B cell (primary cell): ENCODE measurements at regions not wholly inside any gene's neighbourhood (a gene's known extent, or its start where the extent isn't known, plus 50 kb on each side); places are given as distances from the start of the nearest gene placed in this dataset.

Experiments used
- ATAC-seq: fragments of 200-7000 bp; cut with Tn5 transposase; one replicate; pipeline ENCODE4 v1.10.0; 2021; ENCODE audit warnings: low read depth, mild to moderate bottlenecking, moderate number of reproducible peaks, moderate library complexity
- CTCF ChIA-PET: fragments of 350-600 bp; sonication (Branson Sonifier 250); formaldehyde crosslinking; loops from one replicate; lab custom pipeline; 2021; ENCODE audit warnings: antibody characterized with exemption, inconsistent platforms; lab: Charles Lee
- POLR2A ChIA-PET: fragments of 350-600 bp; sonication (Branson Sonifier 250); formaldehyde crosslinking; loops from one replicate; lab custom pipeline; 2021; ENCODE audit warnings: antibody characterized with exemption; lab: Charles Lee
- DNase-seq: peaks from one replicate; pipeline ENCODE4 v3.0.0; 2013
- H2AFZ ChIP-seq: 2 replicates; pipeline ENCODE4 v1.6.1; 2012; ENCODE audit warnings: mild to moderate bottlenecking, low read depth, low read length; ENCODE audit not compliant: insufficient read depth, poor library complexity, severe bottlenecking
- H3K27ac ChIP-seq, 2 donors: 1 replicate in 1 of 2; 2 replicates in 1 of 2; pipeline ENCODE4 v1.5.1; 2012 to 2013; ENCODE audit warnings: low read length in 2 of 2, mild to moderate bottlenecking in 2 of 2, moderate library complexity in 1 of 2
- H3K27me3 ChIP-seq, 4 experiments: fragments of 200-600 bp in 1 of 4; sonication (generic) in 1 of 4; replicated peaks in 1 of 4; 1 replicate in 2 of 4; 2 replicates in 2 of 4; pipeline versions ENCODE4 v1.6.1 to v1.7.0; 2013 to 2016; ENCODE audit warnings: low read length in 3 of 4, mild to moderate bottlenecking in 2 of 4, mixed read lengths in 1 of 4, moderate library complexity in 1 of 4; ENCODE audit not compliant: insufficient read depth in 4 of 4, control insufficient read depth in 3 of 4; ENCODE audit errors: control extremely low read depth in 1 of 4
- H3K36me3 ChIP-seq, 2 experiments: replicated peaks in 1 of 2; 1 replicate in 1 of 2; 2 replicates in 1 of 2; pipeline versions ENCODE4 v1.6.1 to v1.7.1; 2013; ENCODE audit warnings: low read length in 1 of 2; ENCODE audit not compliant: insufficient read depth in 2 of 2, control insufficient read depth in 1 of 2; ENCODE audit errors: control extremely low read depth in 1 of 2, extremely low read depth in 1 of 2
- H3K4me1 ChIP-seq, 2 donors: fragments of 200-600 bp in 1 of 2; sonication (generic) in 1 of 2; 1 replicate in 1 of 2; 2 replicates in 1 of 2; pipeline versions ENCODE4 v1.5.1 to v1.6.1; 2013 to 2017; ENCODE audit warnings: low read length in 2 of 2; ENCODE audit not compliant: control insufficient read depth in 2 of 2, insufficient read depth in 2 of 2
- H3K4me2 ChIP-seq: replicated peaks from 2 replicates; pipeline ENCODE3; 2012; ENCODE audit warnings: mild to moderate bottlenecking, low read depth, low read length; ENCODE audit not compliant: poor library complexity, severe bottlenecking
- H3K4me3 ChIP-seq, 5 experiments: fragments of 200-600 bp in 1 of 5; sonication (generic) in 1 of 5; 1 replicate in 3 of 5; 2 replicates in 2 of 5; pipeline versions ENCODE4 v1.5.1 to v1.7.0; 2011 to 2016; ENCODE audit warnings: low read length in 4 of 5, mild to moderate bottlenecking in 4 of 5, low read depth in 2 of 5, control low read depth in 1 of 5, moderate library complexity in 1 of 5; ENCODE audit not compliant: insufficient read depth in 1 of 5; ENCODE audit errors: control extremely low read depth in 1 of 5, extremely low read depth in 1 of 5
- H3K79me2 ChIP-seq: fragments of 200-600 bp; sonication (generic); one replicate; pipeline ENCODE4 v1.6.0; 2016; ENCODE audit warnings: low read length; ENCODE audit not compliant: control insufficient read depth, insufficient read depth
- H3K9ac ChIP-seq: fragments of 200-600 bp; sonication (generic); 2 replicates; pipeline ENCODE4 v1.6.1; 2017; ENCODE audit warnings: mild to moderate bottlenecking, low read length, moderate library complexity
- H3K9me3 ChIP-seq, 3 donors: one replicate each; pipeline versions ENCODE4 v1.6.1 to v1.7.1; 2013; ENCODE audit warnings: low read length in 2 of 3; ENCODE audit not compliant: control insufficient read depth in 2 of 3, insufficient read depth in 1 of 3; ENCODE audit errors: control extremely low read depth in 1 of 3
- H4K20me1 ChIP-seq: 2 replicates; pipeline ENCODE4 v1.6.0; 2012; ENCODE audit warnings: mild to moderate bottlenecking, low read length; ENCODE audit not compliant: insufficient read depth, control insufficient read depth, poor library complexity, severe bottlenecking
- H3K27ac Mint-ChIP-seq: one replicate; pipeline ENCODE4 v1.8.0; 2021; ENCODE audit warnings: mixed read lengths
- H3K27me3 Mint-ChIP-seq: one replicate; pipeline ENCODE4 v1.8.0; 2021; ENCODE audit warnings: mixed read lengths
- H3K4me1 Mint-ChIP-seq: one replicate; pipeline ENCODE4 v1.8.0; 2021; ENCODE audit warnings: mixed read lengths
- H3K4me3 Mint-ChIP-seq: one replicate; pipeline ENCODE4 v1.8.0; 2021; ENCODE audit warnings: mixed read lengths
- H3K9me3 Mint-ChIP-seq: one replicate; pipeline ENCODE4 v1.8.0; 2022; ENCODE audit warnings: mixed read lengths; ENCODE audit not compliant: insufficient read depth
- EZH2 ChIP-seq: IDR thresholded peaks from 2 replicates; pipeline ENCODE4 v1.6.1; 2012; ENCODE audit warnings: borderline replicate concordance, low read depth, mild to moderate bottlenecking, moderate library complexity, low read length; ENCODE audit not compliant: insufficient read depth, poor library complexity, severe bottlenecking
- WGBS: methylation state at CpG from one replicate; pipeline ENCODE4 v1.1.5; 2013; ENCODE audit warnings: missing lambda C conversion rate; ENCODE audit not compliant: insufficient coverage; 5-methylcytosine and 5-hydroxymethylcytosine counted together
- intact Hi-C: fragments of 100-400 bp; cut with micrococcal nuclease; formaldehyde crosslinking; loops from one replicate; pipeline ENCODE4 v1.10.0; 2022
- TF ChIP-seq, protein P1 (sequence below): fragments of 200-600 bp; IDR thresholded peaks from one replicate; pipeline ENCODE4 v1.8.0; 2022; ENCODE audit warnings: antibody characterized with exemption, mild to moderate bottlenecking

DNA sequence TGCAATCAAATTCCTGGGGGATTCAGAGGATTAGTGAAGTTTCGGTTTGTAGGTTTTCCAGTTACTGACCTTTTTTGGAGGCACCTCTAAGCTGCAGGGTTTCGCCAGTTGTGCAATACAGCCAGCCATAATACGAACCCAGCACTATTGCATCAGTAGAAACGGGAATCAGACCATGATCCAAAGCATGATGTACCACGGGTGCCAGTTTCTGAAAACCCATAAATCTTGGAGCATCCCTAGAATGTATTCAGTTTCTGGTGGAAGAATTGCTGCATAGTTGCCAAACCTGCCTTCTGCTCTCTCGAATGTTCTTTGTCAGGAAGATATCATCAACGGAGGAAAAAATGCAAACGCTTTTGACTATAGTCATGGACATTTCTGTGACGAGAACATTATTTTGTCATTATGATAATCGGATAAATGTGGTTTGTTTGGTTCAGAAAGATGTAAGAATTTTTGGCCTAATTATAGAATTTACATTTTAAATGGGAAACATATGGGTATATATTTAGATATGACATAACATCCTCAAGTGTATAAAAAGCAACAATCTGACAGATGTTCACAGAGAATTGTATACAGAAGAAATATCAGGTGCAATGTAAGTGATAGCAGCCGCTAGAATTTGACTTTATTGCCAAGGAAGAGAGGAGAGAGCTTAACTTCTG is 186.2 kb upstream of the PRKCQ start:
- H3K4me1 ChIP-seq = no peaks in the 10 kb centered on the region
- WGBS = 93% methylated on average over 8 of the region's 11 CpGs
- H3K4me2 ChIP-seq = no peak overlapping the region
- Mint-ChIP-seq H3K9me3 (peaks cover 2% of the 10 kb centered on the region), H3K27me3 (peaks cover 38% of the 10 kb centered on the region), H3K27ac (no peak overlapping the region), H3K4me1 (no peaks in the 10 kb centered on the region), H3K4me3 (no peak overlapping the region)
- no peak for ATAC-seq
- no peak overlapping the region for H3K4me3 ChIP-seq
- ChIA-PET POLR2A (no interaction called here), CTCF (no interaction called here)
- H3K79me2 ChIP-seq = no peaks in the 10 kb centered on the region
- no peaks in the 10 kb centered on the region for H4K20me1 ChIP-seq
- H3K9me3 ChIP-seq = peaks cover 0 to 11% (median 10%) of the 10 kb centered on the region in 3 donors
- peaks cover 0 to 4% (median 0%) of the 10 kb centered on the region in 4 experiments for H3K27me3 ChIP-seq
- H3K9ac ChIP-seq = no peak overlapping the region
- no peak overlapping the region for H2AFZ ChIP-seq
- DNase-seq = no peak
- H3K27ac ChIP-seq = no peak overlapping the region
- TF ChIP-seq, protein P1, sequence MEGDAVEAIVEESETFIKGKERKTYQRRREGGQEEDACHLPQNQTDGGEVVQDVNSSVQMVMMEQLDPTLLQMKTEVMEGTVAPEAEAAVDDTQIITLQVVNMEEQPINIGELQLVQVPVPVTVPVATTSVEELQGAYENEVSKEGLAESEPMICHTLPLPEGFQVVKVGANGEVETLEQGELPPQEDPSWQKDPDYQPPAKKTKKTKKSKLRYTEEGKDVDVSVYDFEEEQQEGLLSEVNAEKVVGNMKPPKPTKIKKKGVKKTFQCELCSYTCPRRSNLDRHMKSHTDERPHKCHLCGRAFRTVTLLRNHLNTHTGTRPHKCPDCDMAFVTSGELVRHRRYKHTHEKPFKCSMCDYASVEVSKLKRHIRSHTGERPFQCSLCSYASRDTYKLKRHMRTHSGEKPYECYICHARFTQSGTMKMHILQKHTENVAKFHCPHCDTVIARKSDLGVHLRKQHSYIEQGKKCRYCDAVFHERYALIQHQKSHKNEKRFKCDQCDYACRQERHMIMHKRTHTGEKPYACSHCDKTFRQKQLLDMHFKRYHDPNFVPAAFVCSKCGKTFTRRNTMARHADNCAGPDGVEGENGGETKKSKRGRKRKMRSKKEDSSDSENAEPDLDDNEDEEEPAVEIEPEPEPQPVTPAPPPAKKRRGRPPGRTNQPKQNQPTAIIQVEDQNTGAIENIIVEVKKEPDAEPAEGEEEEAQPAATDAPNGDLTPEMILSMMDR = no peak
- TF ChIP-seq EZH2 = no peak
- H3K36me3 ChIP-seq = no peaks in the 10 kb centered on the region
- intact Hi-C loops = no loop called here

- Mint-ChIP-seq H3K27ac (no peak overlapping the region), H3K9me3 (no peaks in the 10 kb centered on the region), H3K4me3 (no peak overlapping the region), H3K27me3 (peaks cover 58% of the 10 kb centered on the region), H3K4me1 (no peaks in the 10 kb centered on the region)
- no peaks in the 10 kb centered on the region for H4K20me1 ChIP-seq
- H3K4me1 ChIP-seq = no peaks in the 10 kb centered on the region
- peaks cover 0 to 11% (median 4%) of the 10 kb centered on the region in 3 donors for H3K9me3 ChIP-seq
- ChIA-PET POLR2A (no interaction called here), CTCF (no interaction called here)
- H3K4me2 ChIP-seq = no peak overlapping the region
- H3K27ac ChIP-seq = no peak overlapping the region
- 53% methylated on average over 3 of the region's 6 CpGs for WGBS
- no peak overlapping the region for H3K9ac ChIP-seq
- intact Hi-C loops = no loop called here
- H3K79me2 ChIP-seq = no peaks in the 10 kb centered on the region
- no peaks in the 10 kb centered on the region for H3K36me3 ChIP-seq
- no peak for ATAC-seq
- TF ChIP-seq EZH2 = no peak
- TF ChIP-seq, protein P1 = no peak
- no peak for DNase-seq
- H3K4me3 ChIP-seq = no peak overlapping the region
- no peak overlapping the region for H2AFZ ChIP-seq
- H3K27me3 ChIP-seq = peaks cover 0 to 10% (median 6%) of the 10 kb centered on the region in 4 experiments
Measured at GRCh38 chr10:6763423-6763822, 183.3 kb upstream of the PRKCQ start.
